GM12875 (cell line): ENCODE measurements at regions not wholly inside any gene's neighbourhood (a gene's known extent, or its start where the extent isn't known, plus 50 kb on each side); places are given as distances from the start of the nearest gene placed in this dataset.

Experiments
- H3K4me3 ChIP-seq: one replicate; pipeline ENCODE4 v1.5.1; 2011; ENCODE audit warnings: low read depth, low read length, control low read depth
- TF ChIP-seq, protein P1 (sequence below): IDR thresholded peaks from 2 replicates; pipeline ENCODE4 v1.5.1; 2011; ENCODE audit warnings: low read depth, mild to moderate bottlenecking, control low read depth, inconsistent platforms, low read length, moderate library complexity, borderline replicate concordance; ENCODE audit not compliant: insufficient read depth

DNA sequence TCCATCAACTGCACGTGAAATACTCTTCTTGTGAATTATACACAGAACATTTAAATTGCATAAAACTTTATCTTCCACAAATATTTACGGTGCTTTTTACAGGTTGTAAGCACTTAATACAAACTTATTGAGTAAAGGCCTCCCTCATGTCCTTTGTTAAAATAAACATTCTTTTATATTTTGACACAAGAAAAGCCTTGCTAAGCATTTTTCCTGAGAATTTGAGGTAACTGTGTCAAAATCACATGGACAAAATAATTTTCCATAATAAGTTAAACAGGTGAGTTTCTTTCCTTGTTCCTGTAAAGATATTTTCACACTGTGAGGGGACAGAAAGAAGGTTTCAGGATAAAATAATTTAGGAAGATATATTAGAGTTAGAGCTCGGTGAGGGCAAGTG is 1317.1 kb upstream of the ZEB2 start:
- no peak overlapping the region for H3K4me3 ChIP-seq
- TF ChIP-seq, protein P1, sequence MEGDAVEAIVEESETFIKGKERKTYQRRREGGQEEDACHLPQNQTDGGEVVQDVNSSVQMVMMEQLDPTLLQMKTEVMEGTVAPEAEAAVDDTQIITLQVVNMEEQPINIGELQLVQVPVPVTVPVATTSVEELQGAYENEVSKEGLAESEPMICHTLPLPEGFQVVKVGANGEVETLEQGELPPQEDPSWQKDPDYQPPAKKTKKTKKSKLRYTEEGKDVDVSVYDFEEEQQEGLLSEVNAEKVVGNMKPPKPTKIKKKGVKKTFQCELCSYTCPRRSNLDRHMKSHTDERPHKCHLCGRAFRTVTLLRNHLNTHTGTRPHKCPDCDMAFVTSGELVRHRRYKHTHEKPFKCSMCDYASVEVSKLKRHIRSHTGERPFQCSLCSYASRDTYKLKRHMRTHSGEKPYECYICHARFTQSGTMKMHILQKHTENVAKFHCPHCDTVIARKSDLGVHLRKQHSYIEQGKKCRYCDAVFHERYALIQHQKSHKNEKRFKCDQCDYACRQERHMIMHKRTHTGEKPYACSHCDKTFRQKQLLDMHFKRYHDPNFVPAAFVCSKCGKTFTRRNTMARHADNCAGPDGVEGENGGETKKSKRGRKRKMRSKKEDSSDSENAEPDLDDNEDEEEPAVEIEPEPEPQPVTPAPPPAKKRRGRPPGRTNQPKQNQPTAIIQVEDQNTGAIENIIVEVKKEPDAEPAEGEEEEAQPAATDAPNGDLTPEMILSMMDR: no peak

DNA sequence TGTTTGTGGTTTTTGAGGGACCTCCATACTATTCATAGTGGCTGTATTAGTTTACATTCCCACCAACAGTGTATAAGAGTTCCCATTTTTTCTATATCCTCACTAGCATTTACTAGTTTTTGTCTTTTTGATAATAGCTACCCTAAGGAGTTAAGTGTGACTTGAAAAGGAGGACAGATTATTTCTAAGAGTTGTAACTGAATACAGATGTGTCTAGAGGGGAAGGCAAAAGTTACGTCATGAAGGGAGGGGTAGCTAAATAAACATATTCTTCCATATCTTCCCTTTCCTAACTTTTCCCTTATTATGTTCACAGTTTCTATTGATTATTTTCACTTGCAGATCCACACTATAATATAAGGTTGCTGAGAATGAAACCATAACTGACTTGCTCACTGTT is 1315.7 kb upstream of the ZEB2 start:
- TF ChIP-seq, protein P1: no peak

DNA sequence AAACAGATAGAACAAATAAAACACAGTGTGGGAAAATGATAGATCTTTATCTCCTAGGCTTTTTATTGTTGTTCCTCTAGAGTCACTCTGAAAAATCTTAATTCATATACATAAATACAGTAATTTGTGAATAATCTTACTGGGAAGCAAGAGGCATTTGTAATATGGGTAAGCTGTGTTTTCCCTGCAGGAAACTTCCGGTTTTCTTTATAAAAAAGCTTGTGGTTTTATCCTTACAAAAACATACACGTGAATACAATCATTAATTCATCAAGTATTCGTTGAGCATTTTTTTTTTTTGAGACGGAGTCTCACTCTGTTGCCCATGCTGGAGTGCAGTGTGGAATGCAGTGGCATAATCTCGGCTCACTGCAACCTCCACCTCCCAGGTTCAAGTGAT is 1312.8 kb upstream of the ZEB2 start:
- H3K4me3 ChIP-seq: no peak overlapping the region
- TF ChIP-seq, protein P1: no peak

More for the DNA sequence above, 1315.7 kb upstream of the ZEB2 start:
- no peak overlapping the region for H3K4me3 ChIP-seq

DNA sequence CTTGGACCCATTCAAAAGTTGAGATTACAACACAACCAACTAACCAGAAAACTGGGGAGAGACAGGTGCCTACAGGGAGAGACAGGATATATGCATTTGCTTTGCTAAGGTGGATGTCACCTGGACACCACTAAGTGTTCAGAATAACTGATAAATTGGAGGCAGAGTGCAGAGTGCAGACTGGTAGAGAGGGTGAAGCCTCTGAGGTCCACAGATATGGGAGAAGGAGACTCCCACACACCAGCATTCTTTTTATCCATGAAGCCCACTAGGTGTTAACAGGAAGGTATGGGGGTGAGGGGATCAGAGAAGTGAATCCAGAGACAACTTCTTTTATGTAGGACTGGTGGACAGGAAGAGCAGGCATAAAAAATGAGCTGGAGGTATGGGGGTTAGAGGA is 1310.0 kb upstream of the ZEB2 start:
- no peak overlapping the region for H3K4me3 ChIP-seq
- TF ChIP-seq, protein P1: no peak

DNA sequence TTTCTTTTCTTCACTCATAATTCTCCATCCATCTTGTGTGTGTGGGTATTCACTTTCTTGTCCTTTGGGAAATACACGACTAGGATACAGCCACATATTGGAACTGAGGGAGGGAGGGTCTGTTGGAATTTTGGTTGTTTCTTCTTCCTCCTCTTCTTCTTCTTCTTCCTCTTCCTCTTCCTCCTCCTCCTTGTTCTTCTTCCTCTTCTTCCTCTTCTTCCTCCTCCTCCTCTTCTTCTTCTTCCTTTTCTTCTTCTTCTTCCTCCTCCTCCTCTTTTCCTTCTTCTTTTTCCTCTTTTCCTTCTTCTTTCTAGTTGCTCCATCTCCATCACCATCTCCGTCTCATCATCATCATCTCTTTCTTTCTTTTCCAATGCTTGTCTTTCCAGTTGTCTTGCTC is 1307.3 kb upstream of the ZEB2 start:
- TF ChIP-seq, protein P1: no peak

DNA sequence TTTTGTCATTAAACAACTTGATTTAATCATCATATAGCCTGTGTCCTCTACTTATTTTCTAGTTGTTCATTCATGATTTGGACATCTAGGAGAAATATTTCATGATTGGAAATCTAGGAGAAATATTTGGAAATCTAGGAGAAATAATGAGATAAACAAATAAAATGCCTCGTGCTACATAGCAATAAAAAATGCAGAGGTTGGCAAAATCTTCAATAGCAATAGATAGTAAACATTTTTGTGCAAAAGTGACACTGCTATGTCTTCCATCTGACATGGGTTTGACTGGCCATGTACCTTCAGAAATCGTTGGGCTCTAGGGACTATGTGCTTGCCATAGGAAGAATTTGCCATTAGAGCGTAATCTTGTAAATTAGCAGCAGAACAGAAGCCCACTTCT is 1304.5 kb upstream of the ZEB2 start:
- H3K4me3 ChIP-seq: no peak overlapping the region
- TF ChIP-seq, protein P1: no peak

More for the DNA sequence above, 1307.3 kb upstream of the ZEB2 start:
- H3K4me3 ChIP-seq: no peak overlapping the region

DNA sequence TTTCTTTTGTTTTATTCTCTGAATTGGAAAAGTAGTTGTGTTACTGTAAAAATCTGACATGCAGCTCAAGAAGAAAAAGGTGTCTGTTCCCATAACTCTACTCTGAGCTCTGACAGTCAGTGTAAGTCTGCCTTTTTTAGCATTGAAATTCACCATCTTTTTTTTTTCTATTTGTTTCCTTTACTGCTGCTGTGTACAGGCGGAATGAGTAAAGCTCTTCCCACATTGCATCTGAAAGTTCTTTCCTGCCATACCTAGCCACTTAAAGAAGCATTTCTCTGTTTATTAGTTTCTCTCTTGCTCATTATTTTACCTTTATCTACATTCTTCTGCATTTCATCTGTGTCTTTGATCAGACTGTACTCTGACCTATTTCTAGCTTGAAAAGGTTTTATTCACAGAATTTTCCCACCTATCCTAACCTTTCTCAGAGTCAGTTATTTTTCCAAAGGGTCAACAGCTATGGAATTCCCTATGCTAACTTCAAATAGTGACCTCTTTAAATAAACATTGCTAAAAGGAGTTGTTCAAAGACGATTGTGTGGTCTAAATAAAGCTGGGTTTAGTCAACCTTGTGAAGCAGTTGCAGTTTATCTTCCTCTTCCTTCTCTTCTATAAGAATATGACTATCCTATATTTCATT is 1303.1 kb upstream of the ZEB2 start:
- TF ChIP-seq, protein P1: no peak
- no peak overlapping the region for H3K4me3 ChIP-seq
